Vagina (tissue), 2 donors: ENCODE measurements at regions not wholly inside any gene's neighbourhood (a gene's known extent, or its start where the extent isn't known, plus 50 kb on each side); places are given as distances from the start of the nearest gene placed in this dataset.

Source experiments
- CTCF ChIP-seq, 3 experiments: fragments of 450-650 bp in 2 of 3; fragments of 200-600 bp in 1 of 3; sonication (generic) in 1 of 3; IDR thresholded peaks; one replicate each; pipeline ENCODE4 v1.5.1; 2017 to 2019; ENCODE audit warnings: antibody characterized with exemption in 3 of 3, mild to moderate bottlenecking in 2 of 3, moderate library complexity in 2 of 3
- POLR2A ChIP-seq, 2 donors: fragments of 450-650 bp; IDR thresholded peaks; one replicate each; pipeline ENCODE4 v1.6.1; 2017; ENCODE audit warnings: antibody characterized with exemption in 2 of 2, mild to moderate bottlenecking in 2 of 2, moderate library complexity in 2 of 2
- POLR2AphosphoS5 ChIP-seq, 2 donors: sonication (generic); formaldehyde crosslinking; IDR thresholded peaks; one replicate each; pipeline ENCODE4 v1.9.0; 2017; ENCODE audit warnings: antibody characterized with exemption in 2 of 2, mild to moderate bottlenecking in 2 of 2, low read depth in 1 of 2; ENCODE audit not compliant: insufficient read depth in 1 of 2

- TF ChIP-seq CTCF (IDR thresholded peaks at IDR 0.05) (no peak), POLR2A (IDR thresholded peaks at IDR 0.05) (no peak), POLR2AphosphoS5 (IDR thresholded peaks at IDR 0.05; ENCODE audit: insufficient read depth in 1 of 2, low read depth in 1 of 2) (no peak)
Observed at GRCh38 chr10:78643513-78643912, 425.3 kb upstream of the ZMIZ1 start.
